Tibial nerve (tissue), 3 donors: ENCODE measurements at regions not wholly inside any gene's neighbourhood (a gene's known extent, or its start where the extent isn't known, plus 50 kb on each side); places are given as distances from the start of the nearest gene placed in this dataset.

Experiments used
- CTCF ChIP-seq, 5 experiments: fragments of 200-600 bp in 3 of 5; fragments of 450-650 bp in 2 of 5; sonication (generic) in 3 of 5; IDR thresholded peaks; one replicate each; pipeline ENCODE4 v1.5.1; 2016 to 2019; ENCODE audit warnings: antibody characterized with exemption in 5 of 5, mild to moderate bottlenecking in 3 of 5, moderate library complexity in 2 of 5
- POLR2A ChIP-seq, 2 donors: fragments of 450-650 bp; IDR thresholded peaks; one replicate each; pipeline ENCODE4 v1.6.1; 2017; ENCODE audit warnings: antibody characterized with exemption in 2 of 2, mild to moderate bottlenecking in 2 of 2, moderate library complexity in 2 of 2

- TF ChIP-seq CTCF (IDR thresholded peaks at IDR 0.05) (no peak), POLR2A (IDR thresholded peaks at IDR 0.05) (no peak)
Observed at GRCh38 chr1:182172699-182173098, 111.2 kb upstream of the ZNF648 start.
